Astrocyte of the cerebellum (primary cell): ENCODE measurements at regions not wholly inside any gene's neighbourhood (a gene's known extent, or its start where the extent isn't known, plus 50 kb on each side); places are given as distances from the start of the nearest gene placed in this dataset.
A peak's percentile ranks its signal among the peaks of the same experiment; 100 is the strongest.

Source experiments
- DNase-seq: peaks from one replicate; pipeline ENCODE4 v3.0.0-alpha.2; 2011; ENCODE audit warnings: low read depth
- H3K4me3 ChIP-seq: 2 replicates; pipeline ENCODE4 v1.5.1; 2011; ENCODE audit warnings: mild to moderate bottlenecking, low read depth, low read length, moderate library complexity
- CTCF ChIP-seq: IDR thresholded peaks from 2 replicates; pipeline ENCODE4 v1.5.1; 2012; ENCODE audit warnings: low read length, low read depth, moderate library complexity, mild to moderate bottlenecking; ENCODE audit errors: missing control alignments
- in situ Hi-C: cut with HindIII; loops from 2 replicates; pipeline ENCODE4 v1.10.0; 2017; ENCODE audit warnings: low sequenced_read_pairs

DNA sequence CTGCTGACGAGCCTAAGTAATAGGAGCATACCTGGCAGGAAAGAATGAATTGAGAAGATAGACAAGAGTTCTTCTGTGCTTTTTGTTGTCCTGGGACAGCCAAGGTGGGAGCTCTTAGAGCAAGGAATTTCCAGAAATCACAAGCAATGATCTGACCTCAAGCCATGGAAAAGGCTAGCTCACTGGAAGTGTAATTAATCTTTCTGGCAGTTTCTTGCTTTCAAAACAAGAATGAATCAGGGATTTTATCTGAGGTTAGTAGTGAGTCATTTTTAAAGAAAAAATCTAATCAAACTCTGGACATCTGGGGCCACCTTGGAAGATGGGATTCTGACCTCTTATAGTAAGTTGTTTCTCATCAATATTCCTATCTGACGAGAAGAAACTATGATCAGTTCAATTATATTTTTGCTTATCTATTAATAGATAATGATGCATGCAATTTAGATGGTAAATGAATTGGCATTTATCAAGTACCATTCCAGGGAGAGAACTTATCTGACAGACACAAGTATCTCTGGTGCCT lies 98.0 kb downstream of the ADCYAP1 start:
- in situ Hi-C loops, result no loop called here
- peak; percentile 64 for DNase-seq
- H3K4me3 ChIP-seq, result no peak overlapping the region
- no peak for TF ChIP-seq CTCF

DNA sequence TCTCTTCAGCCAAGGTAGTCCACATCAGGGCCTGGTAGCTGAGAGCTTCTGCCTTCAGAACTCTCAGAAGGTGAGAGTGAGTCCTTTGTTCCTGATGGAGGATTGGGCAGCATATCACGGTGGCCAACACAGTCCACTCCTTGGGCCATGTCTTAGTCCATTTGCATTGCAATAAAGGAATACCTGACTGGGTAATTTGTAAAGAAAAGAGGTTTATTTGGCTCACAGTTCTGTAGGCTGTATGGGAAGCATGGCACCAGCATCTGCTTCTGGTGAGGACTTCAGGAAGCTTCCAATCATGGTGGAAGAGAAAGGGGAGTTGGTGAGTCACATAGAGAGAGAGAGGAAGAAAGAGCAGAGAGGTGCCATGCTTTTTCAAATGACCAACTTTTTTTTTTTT lies 98.8 kb downstream of the ADCYAP1 start:
- no peak for TF ChIP-seq CTCF
- in situ Hi-C loops, result no loop called here
- no peak overlapping the region for H3K4me3 ChIP-seq
- no peak for DNase-seq

DNA sequence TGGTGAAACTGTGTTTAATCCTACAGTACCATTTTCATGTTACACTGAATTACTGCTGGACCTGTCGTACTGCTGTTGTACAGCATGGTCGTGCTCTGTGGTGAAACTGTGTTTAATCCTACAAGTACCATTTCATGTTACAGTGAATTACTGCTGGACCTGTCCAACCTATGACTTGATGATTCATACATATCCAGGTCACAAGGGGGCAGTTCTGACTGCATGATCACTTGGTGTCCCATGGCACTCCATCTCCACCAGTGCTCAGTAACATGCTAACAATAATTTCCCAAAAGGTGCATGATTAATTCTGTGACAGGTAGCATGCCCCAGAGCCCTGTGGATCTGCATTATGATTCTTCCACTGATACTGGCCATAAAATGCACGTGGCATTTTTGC lies 101.6 kb downstream of the ADCYAP1 start:
- DNase-seq, result no peak
- in situ Hi-C loops, result no loop called here
- no peak overlapping the region for H3K4me3 ChIP-seq
- TF ChIP-seq CTCF, result no peak

DNA sequence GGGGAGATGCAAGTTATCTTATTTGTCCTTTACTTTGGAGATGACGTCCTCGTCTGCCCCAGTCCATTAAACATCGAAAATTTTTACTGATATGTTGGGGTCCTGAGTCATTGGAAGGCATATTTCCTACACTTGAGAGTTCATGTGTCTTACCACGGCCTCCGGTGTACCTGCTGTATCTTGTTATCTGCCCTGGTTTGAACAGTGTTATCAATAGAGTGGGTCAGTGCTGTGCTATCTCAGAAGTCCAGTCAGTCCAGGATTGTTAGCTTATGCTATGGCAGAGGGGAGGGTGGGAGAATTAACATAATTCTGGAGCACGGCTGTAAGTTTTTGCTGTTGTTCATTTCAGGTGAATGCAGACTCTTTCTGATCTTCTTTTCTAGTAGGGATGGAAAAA lies 102.3 kb downstream of the ADCYAP1 start:
- in situ Hi-C loops, result no loop called here
- no peak for DNase-seq
- no peak for TF ChIP-seq CTCF
- no peak overlapping the region for H3K4me3 ChIP-seq

DNA sequence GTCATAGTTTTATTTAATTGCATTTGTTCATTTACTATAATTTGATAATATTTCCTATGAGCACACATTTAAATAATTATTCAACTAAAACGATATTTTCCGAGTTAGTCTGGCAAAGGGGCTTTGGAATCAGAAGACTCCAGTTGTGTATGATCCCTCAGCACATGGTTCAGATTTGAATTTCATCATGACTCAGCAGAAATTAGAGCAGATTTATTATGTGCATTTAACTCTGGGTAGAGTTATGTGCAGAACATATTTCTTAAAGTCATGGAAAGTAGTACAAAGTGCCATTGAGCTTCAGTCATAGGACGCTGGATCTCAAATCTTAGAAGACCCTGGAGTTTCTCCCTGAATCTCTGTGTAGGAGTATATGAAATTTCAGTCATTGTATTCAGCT lies 106.7 kb downstream of the ADCYAP1 start:
- H3K4me3 ChIP-seq, result no peak overlapping the region
- TF ChIP-seq CTCF, result no peak
- in situ Hi-C loops, result no loop called here
- DNase-seq, result no peak

DNA sequence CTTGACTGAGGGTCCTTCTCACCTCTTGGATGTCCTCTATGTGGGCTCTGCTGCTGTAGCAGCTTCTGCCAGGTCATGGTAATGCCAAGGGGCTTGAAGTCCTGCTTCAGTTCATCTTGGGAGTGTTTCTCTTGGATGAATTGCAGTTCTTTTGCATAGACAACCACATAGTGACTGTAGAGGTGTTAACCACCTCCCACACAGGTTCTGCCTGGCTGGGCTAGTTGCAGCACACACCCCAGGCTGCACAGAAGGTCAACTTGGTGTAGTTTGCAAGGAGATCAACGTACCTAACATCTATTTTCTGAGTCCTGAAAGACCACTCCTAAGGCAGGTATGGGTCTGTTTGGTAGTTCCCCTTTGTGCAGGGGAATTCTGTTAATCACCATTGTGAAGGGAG lies 108.1 kb downstream of the ADCYAP1 start:
- H3K4me3 ChIP-seq, result no peak overlapping the region
- no peak for TF ChIP-seq CTCF
- in situ Hi-C loops, result no loop called here
- no peak for DNase-seq

DNA sequence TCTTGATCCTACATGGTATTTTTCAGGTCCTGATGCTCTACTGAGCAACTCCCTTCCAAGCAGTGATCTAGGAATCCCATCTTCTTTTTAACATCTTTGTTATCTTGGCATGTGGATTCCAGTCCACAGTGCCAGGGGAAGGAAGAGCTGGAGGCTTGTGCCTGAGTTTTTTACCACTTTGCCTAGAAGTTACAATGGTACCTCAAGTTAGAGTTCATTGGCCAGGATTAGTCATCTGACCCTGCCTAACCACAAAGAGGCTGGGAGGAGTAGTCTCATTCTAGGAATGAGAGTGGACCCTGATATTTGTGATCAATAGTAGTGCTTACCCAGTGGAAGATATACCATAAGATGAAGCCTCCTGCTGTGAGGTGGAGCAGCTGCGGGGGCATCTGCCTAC lies 109.3 kb downstream of the ADCYAP1 start:
- TF ChIP-seq CTCF, result no peak
- DNase-seq, result no peak
- in situ Hi-C loops, result no loop called here
- H3K4me3 ChIP-seq, result no peak overlapping the region
